ENCODE measurements at regions not wholly inside any gene's neighbourhood (a gene's known extent, or its start where the extent isn't known, plus 50 kb on each side); places are given as distances from the start of the nearest gene placed in this dataset.

DNA sequence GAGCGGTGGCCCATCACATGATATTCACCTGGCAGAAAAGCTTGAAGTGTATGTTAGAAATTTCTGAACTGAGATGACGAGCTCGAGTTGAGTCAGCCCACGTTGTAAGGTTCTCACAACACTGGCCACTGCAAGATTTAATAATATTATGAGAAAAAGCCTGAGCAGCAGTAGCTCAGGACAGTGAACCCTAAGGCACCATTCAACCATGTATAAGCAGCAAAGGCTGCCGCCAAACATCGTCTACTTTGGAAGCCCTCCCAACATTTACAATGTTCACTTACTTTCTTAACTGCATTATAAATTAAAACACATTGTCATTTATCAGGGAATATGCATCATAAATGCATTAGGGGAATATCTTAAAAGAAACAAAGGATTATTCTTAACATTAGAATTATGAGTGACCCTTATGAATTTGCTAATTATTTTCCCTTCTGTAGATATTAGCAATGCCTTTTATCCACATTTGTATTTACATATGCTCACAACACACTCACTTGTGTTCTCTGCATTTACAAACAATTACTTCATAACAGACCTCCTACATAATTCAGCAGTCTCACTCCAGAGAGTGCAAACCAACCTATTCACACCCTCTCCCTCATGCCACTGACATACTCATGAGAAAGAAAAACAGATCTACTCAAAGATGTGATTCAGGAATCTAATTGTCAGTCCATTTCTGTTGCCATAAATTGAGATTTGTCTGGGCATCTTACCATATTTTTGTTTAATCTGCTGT lies 57.7 kb upstream of the CARD18 start:
- no peak for DNase-seq

DNA sequence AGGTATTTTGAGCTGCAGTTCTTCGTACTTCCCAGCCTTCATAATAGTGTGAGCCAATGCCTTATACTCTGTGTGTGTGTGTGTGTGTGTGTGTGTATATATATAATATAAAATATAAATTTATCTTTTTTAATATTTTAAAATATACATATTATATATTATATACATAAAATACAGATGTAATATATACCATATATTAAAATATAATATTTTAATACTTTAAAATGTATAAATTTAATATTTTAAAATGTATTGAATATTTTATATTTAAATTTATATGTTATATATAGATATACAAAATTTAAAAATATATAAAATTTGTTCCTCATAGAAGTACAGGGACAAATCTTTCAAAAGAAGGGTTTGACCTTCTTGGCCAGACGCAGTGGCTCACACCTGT lies 53.7 kb upstream of the CARD18 start:
- DNase-seq, result no peak

DNA sequence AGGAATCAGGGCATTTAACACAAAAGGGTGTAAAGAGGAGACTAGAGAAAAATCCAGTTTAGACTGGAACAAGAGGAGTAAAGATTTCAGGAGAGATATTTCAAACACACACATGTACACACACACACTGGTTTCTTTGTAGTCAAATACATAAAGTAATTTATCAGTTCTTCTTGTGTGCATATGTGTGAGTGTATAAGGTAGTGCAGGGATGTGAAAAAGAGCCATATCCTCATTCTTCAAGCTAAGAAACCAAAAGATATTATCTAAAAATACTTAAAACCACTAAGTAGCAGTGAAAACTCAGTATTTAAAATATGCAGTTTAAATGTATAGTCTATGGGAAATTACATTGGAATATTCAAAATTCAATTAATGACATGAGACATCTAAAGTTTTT lies 52.5 kb upstream of the CARD18 start:
- no peak for DNase-seq

DNA sequence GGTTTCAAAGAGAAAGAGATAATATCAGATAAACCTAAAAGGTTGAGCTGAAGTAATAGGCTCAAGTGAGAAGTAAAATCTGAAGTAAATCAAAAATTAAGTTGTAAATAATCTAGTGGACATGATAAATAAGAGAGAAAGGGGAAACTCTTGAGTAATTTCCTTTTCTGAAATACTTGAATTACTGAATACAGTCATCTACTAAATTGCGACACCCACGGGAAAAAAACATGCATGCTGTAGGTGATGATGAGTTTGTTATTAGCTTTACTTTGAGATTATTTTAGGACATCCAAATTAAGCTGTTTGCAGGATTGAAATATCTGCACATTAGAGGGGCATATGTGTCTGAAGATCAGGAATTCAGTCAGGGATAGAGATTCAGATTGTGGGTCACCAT lies 50.0 kb upstream of the CARD18 start:
- no peak for DNase-seq

Measured in nucleus accumbens (tissue), 56 donors.